ENCODE measurements at regions not wholly inside any gene's neighbourhood (a gene's known extent, or its start where the extent isn't known, plus 50 kb on each side); places are given as distances from the start of the nearest gene placed in this dataset.

DNA sequence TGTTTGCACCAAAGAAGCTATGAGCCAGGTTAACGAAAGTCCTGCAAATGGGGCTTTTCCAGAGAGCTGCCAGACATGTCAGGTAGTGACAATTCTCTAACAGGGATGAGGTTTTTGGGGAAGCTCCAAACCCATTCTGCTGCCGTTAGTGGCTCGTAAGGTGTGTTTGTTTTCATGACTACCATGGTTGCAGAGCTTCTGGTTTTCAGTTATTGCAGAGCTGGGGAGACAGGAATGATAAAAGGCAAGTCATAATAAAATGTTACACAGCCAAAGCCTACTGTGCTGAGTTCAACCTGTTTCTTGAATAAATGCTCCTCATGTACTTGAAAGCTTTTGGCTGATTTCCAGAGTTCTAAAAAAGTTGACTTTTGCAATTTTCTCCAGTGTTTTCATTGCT is 209.2 kb upstream of the STK17B start:
- TF ChIP-seq, protein P1, sequence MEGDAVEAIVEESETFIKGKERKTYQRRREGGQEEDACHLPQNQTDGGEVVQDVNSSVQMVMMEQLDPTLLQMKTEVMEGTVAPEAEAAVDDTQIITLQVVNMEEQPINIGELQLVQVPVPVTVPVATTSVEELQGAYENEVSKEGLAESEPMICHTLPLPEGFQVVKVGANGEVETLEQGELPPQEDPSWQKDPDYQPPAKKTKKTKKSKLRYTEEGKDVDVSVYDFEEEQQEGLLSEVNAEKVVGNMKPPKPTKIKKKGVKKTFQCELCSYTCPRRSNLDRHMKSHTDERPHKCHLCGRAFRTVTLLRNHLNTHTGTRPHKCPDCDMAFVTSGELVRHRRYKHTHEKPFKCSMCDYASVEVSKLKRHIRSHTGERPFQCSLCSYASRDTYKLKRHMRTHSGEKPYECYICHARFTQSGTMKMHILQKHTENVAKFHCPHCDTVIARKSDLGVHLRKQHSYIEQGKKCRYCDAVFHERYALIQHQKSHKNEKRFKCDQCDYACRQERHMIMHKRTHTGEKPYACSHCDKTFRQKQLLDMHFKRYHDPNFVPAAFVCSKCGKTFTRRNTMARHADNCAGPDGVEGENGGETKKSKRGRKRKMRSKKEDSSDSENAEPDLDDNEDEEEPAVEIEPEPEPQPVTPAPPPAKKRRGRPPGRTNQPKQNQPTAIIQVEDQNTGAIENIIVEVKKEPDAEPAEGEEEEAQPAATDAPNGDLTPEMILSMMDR (IDR thresholded peaks at IDR 0.05) = no peak
- no peak for TF ChIP-seq EZH2 (IDR thresholded peaks at IDR 0.05; ENCODE audit: borderline replicate concordance, insufficient read depth, low read depth, low read length, poor library complexity, severe bottlenecking)
